Right cardiac atrium (tissue), 5 donors: ENCODE measurements at regions not wholly inside any gene's neighbourhood (a gene's known extent, or its start where the extent isn't known, plus 50 kb on each side); places are given as distances from the start of the nearest gene placed in this dataset.

ENCODE experiments used
- ATAC-seq, 2 donors: fragments of 200-7000 bp; cut with Tn5 transposase; one replicate each; pipeline versions ENCODE4 v1.8.0 to v1.9.1; 2020; ENCODE audit warnings: moderate library complexity in 2 of 2, mild to moderate bottlenecking in 1 of 2
- DNase-seq, 3 donors: peaks; one replicate each; pipeline ENCODE4 v3.0.0-alpha.2; 2020
- H3K27ac ChIP-seq: one replicate; pipeline ENCODE4 v1.5.1; 2013; ENCODE audit warnings: mild to moderate bottlenecking, low read length, control low read depth, moderate library complexity
- H3K27me3 ChIP-seq: one replicate; pipeline ENCODE4 v1.6.1; 2013; ENCODE audit not compliant: control insufficient read depth, insufficient read depth
- H3K4me1 ChIP-seq: one replicate; pipeline ENCODE4 v1.6.1; 2013; ENCODE audit warnings: low read length; ENCODE audit not compliant: control insufficient read depth, insufficient read depth
- H3K4me3 ChIP-seq: one replicate; pipeline ENCODE4 v1.5.1; 2013; ENCODE audit warnings: low read length, control low read depth
- H3K9me3 ChIP-seq: one replicate; pipeline ENCODE4 v1.6.1; 2013; ENCODE audit warnings: low read length; ENCODE audit not compliant: control insufficient read depth
- WGBS: extraction: QIAGEN DNeasy Blood & Tissue Kit; methylation state at CpG from one replicate; pipeline ENCODE4 v1.1.7; 2013; 5-methylcytosine and 5-hydroxymethylcytosine counted together
- intact Hi-C, 4 donors: fragments of 100-400 bp; cut with DNase I; formaldehyde crosslinking; loops; one replicate each; pipeline versions ENCODE4 v1.11.0 to v1.14.0; 2022 to 2023
- donor health status: healthy with polysubstance abuse.
- donor health status: DM: no; HTN: yes; CAD: no.
- donor health status: DM: no; HTN: no; CAD: no.
- donor health status: DM: no; HTN: yes; CAD: no; lungs with severe emphysema.
- donor health status: DM: yes; HTN: yes; CAD: no.

- 87% methylated on average over 7 of the region's 7 CpGs for WGBS
- DNase-seq (no peak), ATAC-seq (no peak)
- Histone ChIP-seq H3K27me3 (no peaks in the 10 kb centered on the region), H3K4me1 (no peaks in the 10 kb centered on the region), H3K4me3 (no peak overlapping the region), H3K27ac (no peak overlapping the region), H3K9me3 (no peaks in the 10 kb centered on the region)
- intact Hi-C loops: loop anchor here (5.0 to 10.0 kb wide), 2 partner anchors 235 to 238 kb away; no protein-coding TSS in a partner anchor
These were observed 88.4 kb upstream of the PLSCR4 start for GRCh38 chr3:146339349-146339748.

- WGBS: 93% methylated on average over 7 of the region's 7 CpGs
- no peak overlapping the region for H3K27ac ChIP-seq
- H3K4me1 ChIP-seq: no peaks in the 10 kb centered on the region
- DNase-seq (no peak), ATAC-seq (no peak)
- H3K27me3 ChIP-seq: no peaks in the 10 kb centered on the region
- H3K4me3 ChIP-seq: no peak overlapping the region
- no peaks in the 10 kb centered on the region for H3K9me3 ChIP-seq
- intact Hi-C loops: loop anchor here (5.0 to 10.0 kb wide), 2 partner anchors 237 to 239 kb away; no protein-coding TSS in a partner anchor
These were observed 87.1 kb upstream of the PLSCR4 start for GRCh38 chr3:146337991-146338390.

- Histone ChIP-seq H3K9me3 (no peaks in the 10 kb centered on the region), H3K27ac (no peak overlapping the region), H3K4me3 (no peak overlapping the region), H3K4me1 (no peaks in the 10 kb centered on the region), H3K27me3 (no peaks in the 10 kb centered on the region)
- intact Hi-C loops: loop anchor here (5.0 to 10.0 kb wide), 2 partner anchors 239 to 242 kb away; no protein-coding TSS in a partner anchor
- ATAC-seq (no peak), DNase-seq (no peak)
- WGBS: 83% methylated on average over 3 of the region's 3 CpGs
These were observed 84.5 kb upstream of the PLSCR4 start for GRCh38 chr3:146335386-146335785.

GRCh38 chr3:146334151-146334550, 83.2 kb upstream of the PLSCR4 start:
- no peak overlapping the region for H3K27ac ChIP-seq
- ATAC-seq (peak; percentile 32 to 54), DNase-seq (peak; percentile 36 to 69 (median 47))
- no peaks in the 10 kb centered on the region for H3K27me3 ChIP-seq
- WGBS: 79% methylated on average over 7 of the region's 7 CpGs
- H3K4me3 ChIP-seq: no peak overlapping the region
- intact Hi-C loops: loop anchor here in 3 of 4 donors (10.0 kb wide), 1 partner anchor 241 kb away; no protein-coding TSS in a partner anchor
- H3K4me1 ChIP-seq: no peaks in the 10 kb centered on the region
- H3K9me3 ChIP-seq: no peaks in the 10 kb centered on the region

- Histone ChIP-seq H3K4me3 (no peak overlapping the region), H3K4me1 (no peaks in the 10 kb centered on the region), H3K27ac (no peak overlapping the region), H3K27me3 (no peaks in the 10 kb centered on the region), H3K9me3 (no peaks in the 10 kb centered on the region)
- no peak for ATAC-seq
- DNase-seq: no peak
- intact Hi-C loops: loop anchor here in 3 of 4 donors (10.0 kb wide), 1 partner anchor 243 kb away; no protein-coding TSS in a partner anchor
These were observed 81.1 kb upstream of the PLSCR4 start for GRCh38 chr3:146331967-146332366.

- DNase-seq: peak in 2 of 3 donors; percentile 34 to 72
- no peak overlapping the region for H3K27ac ChIP-seq
- intact Hi-C loops: loop anchor here (2.0 to 10.0 kb wide), 6 partner anchors 105 to 265 kb away; no protein-coding TSS in a partner anchor
These were observed 76.1 kb upstream of the PLSCR4 start for GRCh38 chr3:146326875-146327543.

GRCh38 chr3:146325170-146325569, 74.3 kb upstream of the PLSCR4 start:
- no peak for ATAC-seq
- intact Hi-C loops: loop anchor here (5.0 to 10.0 kb wide), 5 partner anchors 103 to 263 kb away; no protein-coding TSS in a partner anchor
- no peak for DNase-seq
- no peak overlapping the region for H3K4me3 ChIP-seq
- H3K27me3 ChIP-seq: no peaks in the 10 kb centered on the region
- H3K9me3 ChIP-seq: no peaks in the 10 kb centered on the region
- no peak overlapping the region for H3K27ac ChIP-seq
- H3K4me1 ChIP-seq: no peaks in the 10 kb centered on the region

More at GRCh38 chr3:146326875-146327543, 76.1 kb upstream of the PLSCR4 start:
- no peaks in the 10 kb centered on the region for H3K27me3 ChIP-seq
- no peak overlapping the region for H3K4me3 ChIP-seq
- peak; percentile 88 to 91 for ATAC-seq
- no peaks in the 10 kb centered on the region for H3K4me1 ChIP-seq
- no peaks in the 10 kb centered on the region for H3K9me3 ChIP-seq
- 28% methylated on average over 4 of the region's 4 CpGs for WGBS

GRCh38 chr3:146322216-146322817, 71.4 kb upstream of the PLSCR4 start:
- Histone ChIP-seq H3K27me3 (no peaks in the 10 kb centered on the region), H3K4me1 (no peaks in the 10 kb centered on the region), H3K4me3 (no peak overlapping the region), H3K27ac (no peak overlapping the region), H3K9me3 (no peaks in the 10 kb centered on the region)
- 86% methylated on average over 2 of the region's 2 CpGs for WGBS
- no peak for ATAC-seq
- intact Hi-C loops: loop anchor here in 1 of 4 donors (10.0 kb wide), 1 partner anchor 258 kb away; no protein-coding TSS in a partner anchor
- DNase-seq: no peak

GRCh38 chr3:146314871-146315270, 64.0 kb upstream of the PLSCR4 start:
- H3K27me3 ChIP-seq: no peaks in the 10 kb centered on the region
- intact Hi-C loops: no loop called here
- H3K9me3 ChIP-seq: no peaks in the 10 kb centered on the region
- ATAC-seq: no peak
- H3K27ac ChIP-seq: no peak overlapping the region
- DNase-seq: no peak
- H3K4me1 ChIP-seq: no peaks in the 10 kb centered on the region
- no peak overlapping the region for H3K4me3 ChIP-seq

- Histone ChIP-seq H3K9me3 (no peaks in the 10 kb centered on the region), H3K27me3 (no peaks in the 10 kb centered on the region), H3K4me3 (no peak overlapping the region), H3K27ac (no peak overlapping the region), H3K4me1 (no peaks in the 10 kb centered on the region)
- DNase-seq: no peak
- intact Hi-C loops: no loop called here
- peak; percentile 36 to 67 for ATAC-seq
- WGBS: 53% methylated on average over 1 of the region's 1 CpG
These were observed 62.8 kb upstream of the PLSCR4 start for GRCh38 chr3:146313746-146314111.

- 71% methylated on average over 2 of the region's 2 CpGs for WGBS
- Histone ChIP-seq H3K27me3 (no peaks in the 10 kb centered on the region), H3K9me3 (no peaks in the 10 kb centered on the region), H3K27ac (no peak overlapping the region), H3K4me1 (peaks cover 1% of the 10 kb centered on the region), H3K4me3 (no peak overlapping the region)
- DNase-seq (no peak), ATAC-seq (peak; percentile 22 to 24)
- intact Hi-C loops: no loop called here
These were observed 62.3 kb upstream of the PLSCR4 start for GRCh38 chr3:146313031-146313745.
